Gastroesophageal sphincter (tissue), 3 donors: ENCODE measurements at regions not wholly inside any gene's neighbourhood (a gene's known extent, or its start where the extent isn't known, plus 50 kb on each side); places are given as distances from the start of the nearest gene placed in this dataset.

ENCODE experiments used
- CTCF ChIP-seq, 4 experiments: fragments of 200-600 bp in 2 of 4; fragments of 450-650 bp in 2 of 4; sonication (generic) in 1 of 4; IDR thresholded peaks; one replicate each; pipeline ENCODE4 v1.5.1; 2017 to 2019; ENCODE audit warnings: antibody characterized with exemption in 4 of 4, mild to moderate bottlenecking in 2 of 4, moderate library complexity in 2 of 4
- EP300 ChIP-seq: sonication (generic); formaldehyde crosslinking; IDR thresholded peaks from one replicate; pipeline ENCODE4 v1.6.1; 2017; ENCODE audit warnings: antibody characterized with exemption, mild to moderate bottlenecking
- POLR2A ChIP-seq, 2 donors: fragments of 450-650 bp; IDR thresholded peaks; one replicate each; pipeline ENCODE4 v1.6.1; 2017; ENCODE audit warnings: antibody characterized with exemption in 2 of 2, mild to moderate bottlenecking in 2 of 2, moderate library complexity in 1 of 2
- POLR2AphosphoS5 ChIP-seq: sonication (generic); formaldehyde crosslinking; IDR thresholded peaks from one replicate; pipeline ENCODE4 v1.6.1; 2017; ENCODE audit warnings: antibody characterized with exemption

- no peak for TF ChIP-seq CTCF (IDR thresholded peaks at IDR 0.05)
- TF ChIP-seq POLR2A (IDR thresholded peaks at IDR 0.05): no peak
- no peak for TF ChIP-seq EP300
- no peak for TF ChIP-seq POLR2AphosphoS5
Measured at GRCh38 chr11:29006668-29007067, 898.5 kb downstream of the METTL15 start.
